SHP77 (cell line): ENCODE measurements at regions not wholly inside any gene's neighbourhood (a gene's known extent, or its start where the extent isn't known, plus 50 kb on each side); places are given as distances from the start of the nearest gene placed in this dataset.

ENCODE experiments used
- DNase-seq, 2 experiments: peaks; one replicate each; lab custom pipeline; 2025; lab: John Stamatoyannopoulos, UW

- no peak for DNase-seq
Observed at GRCh38 chr10:128375171-128375570, 248.9 kb upstream of the MKI67 start.

- DNase-seq, result no peak
Observed at GRCh38 chr10:128377364-128377987, 251.3 kb upstream of the MKI67 start.

GRCh38 chr10:128377988-128378387, 251.8 kb upstream of the MKI67 start:
- no peak for DNase-seq

GRCh38 chr10:128380946-128381345, 254.7 kb upstream of the MKI67 start:
- DNase-seq, result no peak

- DNase-seq, result no peak
Observed at GRCh38 chr10:128382225-128382624, 256.0 kb upstream of the MKI67 start.

GRCh38 chr10:128384831-128385230, 258.6 kb upstream of the MKI67 start:
- DNase-seq, result no peak

- no peak for DNase-seq
Observed at GRCh38 chr10:128386231-128386630, 260.0 kb upstream of the MKI67 start.

- DNase-seq, result no peak
Observed at GRCh38 chr10:128386816-128387604, 260.8 kb upstream of the MKI67 start.

- DNase-seq, result no peak
Observed at GRCh38 chr10:128390596-128390995, 264.4 kb upstream of the MKI67 start.

GRCh38 chr10:128393546-128393945, 267.3 kb upstream of the MKI67 start:
- no peak for DNase-seq

GRCh38 chr10:128398118-128398517, 271.9 kb upstream of the MKI67 start:
- DNase-seq, result no peak

- DNase-seq, result no peak
Observed at GRCh38 chr10:128398999-128399398, 272.8 kb upstream of the MKI67 start.

GRCh38 chr10:128400564-128400963, 274.3 kb upstream of the MKI67 start:
- DNase-seq, result no peak

- no peak for DNase-seq
Observed at GRCh38 chr10:128405450-128405849, 279.2 kb upstream of the MKI67 start.

- no peak for DNase-seq
Observed at GRCh38 chr10:128411643-128412042, 285.4 kb upstream of the MKI67 start.

- no peak for DNase-seq
Observed at GRCh38 chr10:128414568-128414967, 288.3 kb upstream of the MKI67 start.

GRCh38 chr10:128416231-128416630, 290.0 kb upstream of the MKI67 start:
- DNase-seq, result no peak

GRCh38 chr10:128417826-128418225, 291.6 kb upstream of the MKI67 start:
- DNase-seq, result no peak

- no peak for DNase-seq
Observed at GRCh38 chr10:128418819-128419218, 292.6 kb upstream of the MKI67 start.

GRCh38 chr10:128419466-128420019, 293.3 kb upstream of the MKI67 start:
- DNase-seq, result no peak

GRCh38 chr10:128420623-128421022, 294.4 kb upstream of the MKI67 start:
- DNase-seq, result no peak

GRCh38 chr10:128421371-128422160, 295.3 kb upstream of the MKI67 start:
- no peak for DNase-seq

GRCh38 chr10:128422190-128422589, 296.0 kb upstream of the MKI67 start:
- DNase-seq, result no peak
